ENCODE measurements at regions not wholly inside any gene's neighbourhood (a gene's known extent, or its start where the extent isn't known, plus 50 kb on each side); places are given as distances from the start of the nearest gene placed in this dataset.

DNA sequence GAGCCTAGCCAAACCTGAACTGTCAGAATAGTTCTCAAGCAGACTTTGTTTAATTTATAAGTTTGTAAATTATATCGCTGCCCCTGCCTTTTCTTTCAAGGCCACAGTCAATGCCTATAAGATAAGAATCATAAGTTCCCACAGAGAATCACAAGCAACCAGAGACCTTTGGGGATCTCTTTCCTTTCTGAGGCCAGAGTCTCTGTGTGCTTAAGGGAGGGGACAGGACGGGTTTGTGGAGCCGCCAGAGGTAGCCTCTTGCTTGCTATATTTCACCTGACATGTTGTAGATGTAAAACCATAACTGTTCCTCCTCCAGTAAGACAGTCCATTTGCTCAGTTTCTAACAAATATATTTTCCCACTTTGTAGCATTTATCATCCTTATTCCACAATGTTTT, 458.8 kb downstream of the RFC3 start:
- Histone ChIP-seq H3K27ac (ENCODE audit: low read depth in 1 of 2, low read length in 2 of 2) (no peak overlapping the region), H3K4me1 (ENCODE audit: control insufficient read depth in 4 of 4, insufficient read depth in 4 of 4, low read length in 3 of 4) (no peaks in the 10 kb centered on the region), H3K4me3 (ENCODE audit: low read depth in 1 of 3, low read length in 3 of 3) (no peak overlapping the region), H3K27me3 (ENCODE audit: control insufficient read depth in 4 of 4, insufficient read depth in 4 of 4, low read length in 3 of 4) (no peaks in the 10 kb centered on the region), H3K36me3 (ENCODE audit: control insufficient read depth in 4 of 4, insufficient read depth in 3 of 4, low read depth in 1 of 4, low read length in 3 of 4) (no peaks in the 10 kb centered on the region), H3K9me3 (ENCODE audit: control insufficient read depth in 4 of 4, low read length in 3 of 4) (no peaks in the 10 kb centered on the region), H3K9ac (ENCODE audit: low read depth in 1 of 2, low read length in 2 of 2) (no peak overlapping the region)
- no peak for DNase-seq (ENCODE audit: low spot score)
- TF ChIP-seq RAD21 (IDR thresholded peaks at IDR 0.05), result no peak
- TF ChIP-seq GABPA (IDR thresholded peaks at IDR 0.05 in 1 of 2, conservative IDR thresholded peaks at IDR 0.05 in 1 of 2), result no peak
- no peak for TF ChIP-seq TAF1 (conservative IDR thresholded peaks at IDR 0.05)
- no peak for TF ChIP-seq SP1 (IDR thresholded peaks at IDR 0.05)
- no peak for TF ChIP-seq HNF4A (conservative IDR thresholded peaks at IDR 0.05)
- no peak for TF ChIP-seq JUND (IDR thresholded peaks at IDR 0.05)
- TF ChIP-seq, protein P1, sequence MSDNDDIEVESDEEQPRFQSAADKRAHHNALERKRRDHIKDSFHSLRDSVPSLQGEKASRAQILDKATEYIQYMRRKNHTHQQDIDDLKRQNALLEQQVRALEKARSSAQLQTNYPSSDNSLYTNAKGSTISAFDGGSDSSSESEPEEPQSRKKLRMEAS (IDR thresholded peaks at IDR 0.05), result no peak
- no peak for TF ChIP-seq FOXA1 (IDR thresholded peaks at IDR 0.05)
- TF ChIP-seq, protein P2, sequence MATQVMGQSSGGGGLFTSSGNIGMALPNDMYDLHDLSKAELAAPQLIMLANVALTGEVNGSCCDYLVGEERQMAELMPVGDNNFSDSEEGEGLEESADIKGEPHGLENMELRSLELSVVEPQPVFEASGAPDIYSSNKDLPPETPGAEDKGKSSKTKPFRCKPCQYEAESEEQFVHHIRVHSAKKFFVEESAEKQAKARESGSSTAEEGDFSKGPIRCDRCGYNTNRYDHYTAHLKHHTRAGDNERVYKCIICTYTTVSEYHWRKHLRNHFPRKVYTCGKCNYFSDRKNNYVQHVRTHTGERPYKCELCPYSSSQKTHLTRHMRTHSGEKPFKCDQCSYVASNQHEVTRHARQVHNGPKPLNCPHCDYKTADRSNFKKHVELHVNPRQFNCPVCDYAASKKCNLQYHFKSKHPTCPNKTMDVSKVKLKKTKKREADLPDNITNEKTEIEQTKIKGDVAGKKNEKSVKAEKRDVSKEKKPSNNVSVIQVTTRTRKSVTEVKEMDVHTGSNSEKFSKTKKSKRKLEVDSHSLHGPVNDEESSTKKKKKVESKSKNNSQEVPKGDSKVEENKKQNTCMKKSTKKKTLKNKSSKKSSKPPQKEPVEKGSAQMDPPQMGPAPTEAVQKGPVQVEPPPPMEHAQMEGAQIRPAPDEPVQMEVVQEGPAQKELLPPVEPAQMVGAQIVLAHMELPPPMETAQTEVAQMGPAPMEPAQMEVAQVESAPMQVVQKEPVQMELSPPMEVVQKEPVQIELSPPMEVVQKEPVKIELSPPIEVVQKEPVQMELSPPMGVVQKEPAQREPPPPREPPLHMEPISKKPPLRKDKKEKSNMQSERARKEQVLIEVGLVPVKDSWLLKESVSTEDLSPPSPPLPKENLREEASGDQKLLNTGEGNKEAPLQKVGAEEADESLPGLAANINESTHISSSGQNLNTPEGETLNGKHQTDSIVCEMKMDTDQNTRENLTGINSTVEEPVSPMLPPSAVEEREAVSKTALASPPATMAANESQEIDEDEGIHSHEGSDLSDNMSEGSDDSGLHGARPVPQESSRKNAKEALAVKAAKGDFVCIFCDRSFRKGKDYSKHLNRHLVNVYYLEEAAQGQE (IDR thresholded peaks at IDR 0.05), result no peak
- no peak for TF ChIP-seq YY1 (IDR thresholded peaks at IDR 0.05)
- WGBS, result 41% methylated on average over 3 of the region's 3 CpGs

DNA sequence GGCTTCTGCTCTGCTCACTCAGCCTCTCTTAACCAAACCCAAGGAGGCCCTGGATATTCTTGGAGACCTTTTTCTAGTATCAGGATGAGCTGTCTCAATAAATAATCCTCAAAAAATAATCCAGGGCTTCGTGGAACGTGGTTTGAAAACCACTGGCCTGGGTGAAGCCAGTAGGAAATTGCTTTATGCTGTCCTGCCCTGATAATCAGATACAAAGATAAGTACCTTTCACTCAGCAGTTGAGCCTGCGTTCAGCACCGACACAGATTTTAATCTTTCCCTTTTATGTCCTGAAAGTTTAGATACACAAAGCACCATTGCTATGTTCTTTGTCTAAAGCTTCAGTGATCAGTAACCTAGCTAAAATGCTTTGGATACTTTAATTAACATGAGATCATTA, 460.0 kb downstream of the RFC3 start:
- H3K4me3 ChIP-seq (ENCODE audit: low read depth in 1 of 3, low read length in 3 of 3), result no peak overlapping the region
- H3K9me3 ChIP-seq (ENCODE audit: control insufficient read depth in 4 of 4, low read length in 3 of 4), result no peaks in the 10 kb centered on the region
- no peak for DNase-seq (ENCODE audit: low spot score)
- no peaks in the 10 kb centered on the region for H3K36me3 ChIP-seq (ENCODE audit: control insufficient read depth in 4 of 4, insufficient read depth in 3 of 4, low read depth in 1 of 4, low read length in 3 of 4)
- H3K27ac ChIP-seq (ENCODE audit: low read depth in 1 of 2, low read length in 2 of 2), result no peak overlapping the region
- WGBS, result 62% methylated on average over 4 of the region's 4 CpGs
- H3K27me3 ChIP-seq (ENCODE audit: control insufficient read depth in 4 of 4, insufficient read depth in 4 of 4, low read length in 3 of 4), result peaks cover 0 to 2% (median 0%) of the 10 kb centered on the region in 4 donors
- H3K4me1 ChIP-seq (ENCODE audit: control insufficient read depth in 4 of 4, insufficient read depth in 4 of 4, low read length in 3 of 4), result no peaks in the 10 kb centered on the region
- TF ChIP-seq FOXA1 (IDR thresholded peaks at IDR 0.05) (no peak), NR2F2 (IDR thresholded peaks at IDR 0.05) (no peak), YY1 (IDR thresholded peaks at IDR 0.05) (no peak), GABPA (IDR thresholded peaks at IDR 0.05 in 1 of 2, conservative IDR thresholded peaks at IDR 0.05 in 1 of 2) (no peak), RAD21 (IDR thresholded peaks at IDR 0.05) (no peak), JUND (IDR thresholded peaks at IDR 0.05) (no peak), RXRA (IDR thresholded peaks at IDR 0.05) (no peak), SP1 (IDR thresholded peaks at IDR 0.05) (no peak)
- TF ChIP-seq, protein P3, sequence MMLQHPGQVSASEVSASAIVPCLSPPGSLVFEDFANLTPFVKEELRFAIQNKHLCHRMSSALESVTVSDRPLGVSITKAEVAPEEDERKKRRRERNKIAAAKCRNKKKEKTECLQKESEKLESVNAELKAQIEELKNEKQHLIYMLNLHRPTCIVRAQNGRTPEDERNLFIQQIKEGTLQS (IDR thresholded peaks at IDR 0.05), result no peak
- H3K9ac ChIP-seq (ENCODE audit: low read depth in 1 of 2, low read length in 2 of 2), result no peak overlapping the region

DNA sequence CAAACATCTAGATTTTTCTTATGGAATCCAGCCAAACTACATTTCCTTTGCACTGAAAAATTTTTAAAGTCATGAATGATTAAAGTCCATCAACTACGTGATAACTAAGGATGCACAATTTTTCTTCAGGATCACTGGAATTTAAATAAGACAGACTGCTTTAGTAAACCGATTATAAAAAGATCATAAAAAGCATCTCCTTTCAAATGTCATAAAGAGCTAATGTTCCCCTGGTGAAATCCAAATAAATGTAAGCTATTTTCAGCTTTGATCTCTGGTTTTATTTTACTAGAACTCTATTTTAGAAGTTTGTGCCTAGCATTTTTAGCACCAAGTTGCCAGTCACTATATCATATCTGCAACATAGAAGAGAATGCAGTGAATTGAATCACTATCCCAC, 460.8 kb downstream of the RFC3 start:
- no peaks in the 10 kb centered on the region for H3K4me1 ChIP-seq (ENCODE audit: control insufficient read depth in 4 of 4, insufficient read depth in 4 of 4, low read length in 3 of 4)
- DNase-seq (ENCODE audit: low spot score), result no peak
- no peak overlapping the region for H3K9ac ChIP-seq (ENCODE audit: low read depth in 1 of 2, low read length in 2 of 2)
- no peak for TF ChIP-seq FOXA2 (IDR thresholded peaks at IDR 0.05)
- no peak for TF ChIP-seq RAD21 (IDR thresholded peaks at IDR 0.05)
- TF ChIP-seq NR2F2 (IDR thresholded peaks at IDR 0.05), result no peak
- no peak for TF ChIP-seq SP1 (IDR thresholded peaks at IDR 0.05)
- no peak for TF ChIP-seq GABPA (IDR thresholded peaks at IDR 0.05 in 1 of 2, conservative IDR thresholded peaks at IDR 0.05 in 1 of 2)
- TF ChIP-seq HNF4A (conservative IDR thresholded peaks at IDR 0.05), result no peak
- no peak for TF ChIP-seq YY1 (IDR thresholded peaks at IDR 0.05)
- TF ChIP-seq, protein P4, sequence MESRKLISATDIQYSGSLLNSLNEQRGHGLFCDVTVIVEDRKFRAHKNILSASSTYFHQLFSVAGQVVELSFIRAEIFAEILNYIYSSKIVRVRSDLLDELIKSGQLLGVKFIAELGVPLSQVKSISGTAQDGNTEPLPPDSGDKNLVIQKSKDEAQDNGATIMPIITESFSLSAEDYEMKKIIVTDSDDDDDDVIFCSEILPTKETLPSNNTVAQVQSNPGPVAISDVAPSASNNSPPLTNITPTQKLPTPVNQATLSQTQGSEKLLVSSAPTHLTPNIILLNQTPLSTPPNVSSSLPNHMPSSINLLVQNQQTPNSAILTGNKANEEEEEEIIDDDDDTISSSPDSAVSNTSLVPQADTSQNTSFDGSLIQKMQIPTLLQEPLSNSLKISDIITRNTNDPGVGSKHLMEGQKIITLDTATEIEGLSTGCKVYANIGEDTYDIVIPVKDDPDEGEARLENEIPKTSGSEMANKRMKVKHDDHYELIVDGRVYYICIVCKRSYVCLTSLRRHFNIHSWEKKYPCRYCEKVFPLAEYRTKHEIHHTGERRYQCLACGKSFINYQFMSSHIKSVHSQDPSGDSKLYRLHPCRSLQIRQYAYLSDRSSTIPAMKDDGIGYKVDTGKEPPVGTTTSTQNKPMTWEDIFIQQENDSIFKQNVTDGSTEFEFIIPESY (IDR thresholded peaks at IDR 0.05), result no peak
- no peak for TF ChIP-seq HNF4G (IDR thresholded peaks at IDR 0.05)
- TF ChIP-seq JUND (IDR thresholded peaks at IDR 0.05), result no peak
- TF ChIP-seq RXRA (IDR thresholded peaks at IDR 0.05), result no peak
- TF ChIP-seq, protein P1 (IDR thresholded peaks at IDR 0.05), result no peak
- TF ChIP-seq TAF1 (conservative IDR thresholded peaks at IDR 0.05), result no peak
- TF ChIP-seq, protein P2 (IDR thresholded peaks at IDR 0.05), result no peak
- H3K9me3 ChIP-seq (ENCODE audit: control insufficient read depth in 4 of 4, low read length in 3 of 4), result no peaks in the 10 kb centered on the region
- H3K27ac ChIP-seq (ENCODE audit: low read depth in 1 of 2, low read length in 2 of 2), result no peak overlapping the region
- no peaks in the 10 kb centered on the region for H3K36me3 ChIP-seq (ENCODE audit: control insufficient read depth in 4 of 4, insufficient read depth in 3 of 4, low read depth in 1 of 4, low read length in 3 of 4)
- H3K27me3 ChIP-seq (ENCODE audit: control insufficient read depth in 4 of 4, insufficient read depth in 4 of 4, low read length in 3 of 4), result peaks cover 0 to 2% (median 0%) of the 10 kb centered on the region in 4 donors
- WGBS, result 67% methylated on average over 2 of the region's 2 CpGs
- H3K4me3 ChIP-seq (ENCODE audit: low read depth in 1 of 3, low read length in 3 of 3), result no peak overlapping the region

All from liver (tissue), 7 donors.